DND-41 (cell line): ENCODE measurements at regions not wholly inside any gene's neighbourhood (a gene's known extent, or its start where the extent isn't known, plus 50 kb on each side); places are given as distances from the start of the nearest gene placed in this dataset.

Experiments
- ATAC-seq: fragments of 200-7000 bp; cut with Tn5 transposase; 3 replicates; pipeline ENCODE4 v1.9.1; 2021; ENCODE audit warnings: low read depth; ENCODE audit not compliant: insufficient read depth
- DNase-seq: peaks from one replicate; pipeline ENCODE4 v3.0.0-alpha.2; 2020
- H2AFZ ChIP-seq: 2 replicates; pipeline ENCODE4 v1.6.0; 2012; ENCODE audit warnings: low read depth, low read length
- H3K27ac ChIP-seq: 2 replicates; pipeline ENCODE4 v1.5.1; 2012; ENCODE audit warnings: low read length, inconsistent platforms
- H3K27me3 ChIP-seq: fragments of 200-600 bp; sonication (generic); 2 replicates; pipeline ENCODE4 v1.6.0; 2012; ENCODE audit warnings: low read length, mild to moderate bottlenecking, inconsistent platforms; ENCODE audit not compliant: insufficient read depth, poor library complexity
- H3K36me3 ChIP-seq: 2 replicates; pipeline ENCODE4 v1.5.1; 2012; ENCODE audit warnings: low read length, inconsistent platforms; ENCODE audit not compliant: insufficient read depth
- H3K4me1 ChIP-seq: 2 replicates; pipeline ENCODE4 v1.5.1; 2012; ENCODE audit warnings: mild to moderate bottlenecking, low read length; ENCODE audit not compliant: insufficient read depth
- H3K4me2 ChIP-seq: 2 replicates; pipeline ENCODE4 v1.6.0; 2012; ENCODE audit warnings: mild to moderate bottlenecking, moderate library complexity, low read length, inconsistent platforms; ENCODE audit not compliant: insufficient read depth
- H3K4me3 ChIP-seq, 2 experiments: fragments of 200-600 bp in 1 of 2; shearing (Covaris generic) in 1 of 2; 2 replicates each; pipeline ENCODE4 v1.5.1; 2012 to 2016; ENCODE audit warnings: inconsistent platforms in 2 of 2, low read length in 2 of 2, mild to moderate bottlenecking in 2 of 2, low read depth in 1 of 2, moderate library complexity in 1 of 2
- H3K79me2 ChIP-seq: 2 replicates; pipeline ENCODE4 v1.6.0; 2012; ENCODE audit warnings: low read length, inconsistent platforms; ENCODE audit not compliant: insufficient read depth
- H3K9ac ChIP-seq: 2 replicates; pipeline ENCODE4 v1.6.0; 2012; ENCODE audit warnings: low read depth, mild to moderate bottlenecking, inconsistent platforms, low read length, moderate library complexity
- H3K9me3 ChIP-seq: 2 replicates; pipeline ENCODE4 v1.5.1; 2012; ENCODE audit warnings: low read length, moderate library complexity, mild to moderate bottlenecking, inconsistent platforms; ENCODE audit not compliant: insufficient read depth, severe bottlenecking
- H4K20me1 ChIP-seq: 2 replicates; pipeline ENCODE4 v1.6.0; 2012; ENCODE audit warnings: low read length; ENCODE audit not compliant: insufficient read depth
- EZH2 ChIP-seq: IDR thresholded peaks from 3 replicates; pipeline ENCODE4 v1.6.1; 2012; ENCODE audit warnings: borderline replicate concordance, low read depth, mild to moderate bottlenecking, moderate library complexity, low read length, inconsistent platforms; ENCODE audit not compliant: severe bottlenecking
- TF ChIP-seq, protein P1 (sequence below): IDR thresholded peaks from 2 replicates; pipeline ENCODE4 v1.5.1; 2012; ENCODE audit warnings: borderline replicate concordance, low read length, moderate library complexity, mild to moderate bottlenecking; ENCODE audit not compliant: poor library complexity, severe bottlenecking; ENCODE audit errors: extremely low read depth

DNA sequence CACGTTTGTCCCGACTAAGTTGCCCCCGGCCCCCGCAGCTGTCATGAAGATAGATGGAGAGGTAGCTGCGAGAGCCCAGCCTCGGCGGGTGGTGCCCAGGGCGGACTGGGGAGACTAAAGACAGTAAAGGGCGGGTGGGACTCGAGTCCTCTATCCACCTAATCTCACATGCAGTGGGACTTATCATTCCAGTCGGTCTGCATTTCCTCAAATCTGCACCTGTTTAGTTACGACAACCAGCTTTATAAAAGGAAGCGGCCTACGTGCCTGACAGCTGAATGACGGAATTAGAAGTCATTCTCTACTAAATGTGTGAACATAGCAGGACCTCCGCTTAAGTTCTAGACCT lies 109.8 kb upstream of the EGLN3 start:
- Histone ChIP-seq H3K4me2 (no peak overlapping the region), H3K4me1 (no peaks in the 10 kb centered on the region), H3K27ac (no peak overlapping the region), H3K27me3 (no peaks in the 10 kb centered on the region), H3K4me3 (no peak overlapping the region), H3K9me3 (no peaks in the 10 kb centered on the region), H3K79me2 (no peaks in the 10 kb centered on the region), H3K9ac (no peak overlapping the region), H2AFZ (no peak overlapping the region), H4K20me1 (no peaks in the 10 kb centered on the region), H3K36me3 (no peaks in the 10 kb centered on the region)
- TF ChIP-seq, protein P1, sequence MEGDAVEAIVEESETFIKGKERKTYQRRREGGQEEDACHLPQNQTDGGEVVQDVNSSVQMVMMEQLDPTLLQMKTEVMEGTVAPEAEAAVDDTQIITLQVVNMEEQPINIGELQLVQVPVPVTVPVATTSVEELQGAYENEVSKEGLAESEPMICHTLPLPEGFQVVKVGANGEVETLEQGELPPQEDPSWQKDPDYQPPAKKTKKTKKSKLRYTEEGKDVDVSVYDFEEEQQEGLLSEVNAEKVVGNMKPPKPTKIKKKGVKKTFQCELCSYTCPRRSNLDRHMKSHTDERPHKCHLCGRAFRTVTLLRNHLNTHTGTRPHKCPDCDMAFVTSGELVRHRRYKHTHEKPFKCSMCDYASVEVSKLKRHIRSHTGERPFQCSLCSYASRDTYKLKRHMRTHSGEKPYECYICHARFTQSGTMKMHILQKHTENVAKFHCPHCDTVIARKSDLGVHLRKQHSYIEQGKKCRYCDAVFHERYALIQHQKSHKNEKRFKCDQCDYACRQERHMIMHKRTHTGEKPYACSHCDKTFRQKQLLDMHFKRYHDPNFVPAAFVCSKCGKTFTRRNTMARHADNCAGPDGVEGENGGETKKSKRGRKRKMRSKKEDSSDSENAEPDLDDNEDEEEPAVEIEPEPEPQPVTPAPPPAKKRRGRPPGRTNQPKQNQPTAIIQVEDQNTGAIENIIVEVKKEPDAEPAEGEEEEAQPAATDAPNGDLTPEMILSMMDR: no peak
- no peak for TF ChIP-seq EZH2
- DNase-seq (no peak), ATAC-seq (no peak)

DNA sequence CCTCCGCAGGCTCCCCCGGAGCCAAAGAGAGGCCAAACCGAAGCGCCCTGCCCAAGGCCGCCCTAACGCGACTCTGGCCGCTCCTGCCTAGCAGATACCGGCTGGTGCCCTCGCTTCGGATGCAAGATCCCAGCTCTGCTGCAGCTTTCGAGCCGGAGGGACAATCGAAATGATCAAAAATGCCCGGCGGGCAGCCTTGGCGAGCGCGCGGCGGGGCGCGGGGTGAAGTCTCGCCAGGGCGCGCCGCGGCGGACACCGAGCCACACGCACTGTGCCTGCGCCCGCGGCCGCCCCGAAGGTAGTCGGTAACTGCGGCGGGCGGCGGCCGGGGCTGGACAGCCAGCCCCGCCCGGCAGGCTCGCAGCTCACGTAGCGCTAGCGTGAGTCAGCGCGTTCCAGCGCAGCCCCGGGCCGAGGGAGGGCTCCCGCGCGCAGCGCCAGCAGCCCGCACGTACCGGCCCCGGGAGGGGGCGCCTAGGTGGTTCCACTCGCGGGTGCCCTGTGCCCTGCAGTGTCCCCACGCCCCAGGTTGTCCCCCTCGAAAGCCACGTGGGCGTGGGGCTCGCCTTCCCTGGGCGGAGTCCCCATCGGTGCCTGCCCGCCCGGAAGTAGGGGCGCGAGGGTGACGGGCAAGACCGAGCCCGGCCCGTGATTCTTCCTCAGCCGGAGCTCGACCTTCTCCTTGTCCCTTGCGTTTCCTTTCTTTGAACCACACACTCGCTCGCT lies 109.2 kb upstream of the EGLN3 start:
- Histone ChIP-seq H3K9me3 (no peaks in the 10 kb centered on the region), H4K20me1 (no peaks in the 10 kb centered on the region), H2AFZ (no peak overlapping the region), H3K36me3 (no peaks in the 10 kb centered on the region), H3K79me2 (no peaks in the 10 kb centered on the region), H3K9ac (no peak overlapping the region), H3K4me1 (no peaks in the 10 kb centered on the region), H3K27ac (no peak overlapping the region), H3K27me3 (no peaks in the 10 kb centered on the region), H3K4me3 (no peak overlapping the region), H3K4me2 (no peak overlapping the region)
- DNase-seq: no peak
- TF ChIP-seq, protein P1: no peak
- no peak for TF ChIP-seq EZH2
- no peak for ATAC-seq

DNA sequence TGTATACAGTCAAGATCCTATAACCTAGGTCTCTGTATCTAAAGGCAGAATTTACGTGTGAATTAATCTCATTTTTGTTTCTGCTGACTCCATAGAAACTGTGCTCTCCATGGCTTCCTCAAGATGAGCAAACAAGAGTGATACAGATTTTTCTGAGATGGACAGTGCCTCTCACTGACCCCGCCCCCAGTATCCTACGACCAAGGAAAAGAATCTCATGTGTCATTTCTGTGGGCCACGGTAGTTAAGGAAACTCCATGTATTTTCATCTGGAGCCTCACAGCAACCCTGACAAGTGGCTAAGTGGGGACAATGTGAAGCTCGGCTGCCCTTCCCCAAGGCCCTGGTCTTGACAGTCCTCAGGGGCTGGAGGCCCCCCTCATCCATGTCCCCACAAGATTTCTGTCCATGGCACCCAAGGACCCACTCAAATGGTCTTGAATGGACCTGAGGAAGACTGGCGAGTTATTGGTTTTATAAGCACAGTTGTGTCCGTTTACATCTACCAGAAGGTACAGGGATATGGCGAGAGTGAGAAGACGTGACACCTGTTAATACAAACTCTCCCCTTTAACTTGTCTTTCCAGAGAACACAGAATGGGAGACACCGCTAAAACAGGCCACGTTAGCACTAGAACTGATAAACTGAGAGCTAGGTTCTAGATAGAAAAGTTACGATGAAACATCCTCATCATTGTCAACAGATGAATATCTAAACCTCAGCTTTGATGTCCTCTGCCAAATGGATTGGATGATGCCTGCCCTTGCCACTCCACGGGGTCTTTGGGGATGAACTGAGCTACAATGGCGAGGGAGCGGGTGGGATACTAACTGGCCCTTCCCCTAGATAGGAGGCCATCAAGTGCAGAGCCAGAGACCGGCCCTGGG lies 108.4 kb upstream of the EGLN3 start:
- no peak overlapping the region for H3K9ac ChIP-seq
- H3K27me3 ChIP-seq: no peaks in the 10 kb centered on the region
- no peak for DNase-seq
- H3K4me1 ChIP-seq: no peaks in the 10 kb centered on the region
- no peak overlapping the region for H3K4me2 ChIP-seq
- no peak overlapping the region for H3K27ac ChIP-seq
- H4K20me1 ChIP-seq: no peaks in the 10 kb centered on the region
- no peak overlapping the region for H2AFZ ChIP-seq
- no peak for ATAC-seq
- H3K79me2 ChIP-seq: no peaks in the 10 kb centered on the region
- no peaks in the 10 kb centered on the region for H3K36me3 ChIP-seq
- no peaks in the 10 kb centered on the region for H3K9me3 ChIP-seq
- H3K4me3 ChIP-seq: no peak overlapping the region
- TF ChIP-seq EZH2: no peak
- TF ChIP-seq, protein P1: no peak
